Spleen (tissue), 7 donors: ENCODE measurements at regions not wholly inside any gene's neighbourhood (a gene's known extent, or its start where the extent isn't known, plus 50 kb on each side); places are given as distances from the start of the nearest gene placed in this dataset.

Experiments
- CTCF ChIP-seq, 11 experiments: fragments of 200-600 bp in 7 of 11; fragments of 450-650 bp in 4 of 11; sonication (generic) in 4 of 11; IDR thresholded peaks in 8 of 11; conservative IDR thresholded peaks in 3 of 11; 1 replicate in 7 of 11; 2 replicates in 4 of 11; pipeline versions ENCODE4 v1.4.0 to v1.8.0; 2016 to 2021; ENCODE audit warnings: antibody characterized with exemption in 11 of 11, inconsistent platforms in 4 of 11, mild to moderate bottlenecking in 1 of 11
- POLR2A ChIP-seq, 3 donors: fragments of 450-650 bp; IDR thresholded peaks; one replicate each; pipeline ENCODE4 v1.5.1; 2017; ENCODE audit warnings: antibody characterized with exemption in 3 of 3, mild to moderate bottlenecking in 1 of 3
- donor health status: DM: no; HTN: no; CAD: no; lungs with moderate emphysema.
- donor health status: DM: no; HTN: no; CAD: no.
- donor health status: DM: no; HTN: no; CAD: no.

- TF ChIP-seq POLR2A (IDR thresholded peaks at IDR 0.05), result no peak
- TF ChIP-seq CTCF (IDR thresholded peaks at IDR 0.05 in 8 of 11, conservative IDR thresholded peaks at IDR 0.05 in 3 of 11), result no peak
Measured at GRCh38 chr7:109391240-109391639, 821.6 kb downstream of the DNAJB9 start.
